Mesenchymal stem cell (in vitro differentiated cells and primary cell): ENCODE measurements at regions not wholly inside any gene's neighbourhood (a gene's known extent, or its start where the extent isn't known, plus 50 kb on each side); places are given as distances from the start of the nearest gene placed in this dataset.

Source experiments
- DNase-seq: peaks from one replicate; pipeline ENCODE4 v3.0.0-alpha.2; 2013
- H2AFZ ChIP-seq: one replicate; pipeline ENCODE4 v1.6.1; 2013; ENCODE audit warnings: low read depth, mild to moderate bottlenecking, control low read depth, inconsistent platforms, low read length, moderate library complexity
- H2AK5ac ChIP-seq: 2 replicates; pipeline ENCODE4 v1.6.1; 2013; ENCODE audit warnings: low read length, moderate library complexity, mild to moderate bottlenecking, inconsistent platforms; ENCODE audit not compliant: severe bottlenecking
- H2BK120ac ChIP-seq: one replicate; pipeline ENCODE4 v1.6.1; 2013; ENCODE audit warnings: low read depth, mild to moderate bottlenecking, inconsistent platforms, low read length, moderate library complexity
- H2BK12ac ChIP-seq, 2 experiments: one replicate each; pipeline ENCODE4 v1.6.1; 2013; ENCODE audit warnings: inconsistent platforms in 2 of 2, low read length in 2 of 2, mild to moderate bottlenecking in 2 of 2, moderate library complexity in 2 of 2, control low read depth in 1 of 2
- H2BK15ac ChIP-seq: one replicate; pipeline ENCODE4 v1.6.1; 2013; ENCODE audit warnings: mild to moderate bottlenecking, low read depth, inconsistent platforms; ENCODE audit not compliant: poor library complexity, severe bottlenecking
- H2BK5ac ChIP-seq: 2 replicates; pipeline ENCODE4 v1.6.1; 2013; ENCODE audit warnings: low read depth, mild to moderate bottlenecking, low read length, control low read depth, inconsistent platforms; ENCODE audit not compliant: poor library complexity, severe bottlenecking
- H3K14ac ChIP-seq, 2 experiments: one replicate each; pipeline ENCODE4 v1.6.1; 2013; ENCODE audit warnings: inconsistent platforms in 2 of 2, low read length in 2 of 2, control low read depth in 1 of 2, mild to moderate bottlenecking in 1 of 2, moderate library complexity in 1 of 2
- H3K18ac ChIP-seq, 2 experiments: one replicate each; pipeline ENCODE4 v1.6.1; 2013; ENCODE audit warnings: inconsistent platforms in 2 of 2, low read length in 2 of 2, control low read depth in 1 of 2, low read depth in 1 of 2, mild to moderate bottlenecking in 1 of 2
- H3K23ac ChIP-seq, 2 experiments: one replicate each; pipeline ENCODE4 v1.6.1; 2013; ENCODE audit warnings: inconsistent platforms in 2 of 2, low read length in 2 of 2, mild to moderate bottlenecking in 2 of 2, moderate library complexity in 2 of 2, control low read depth in 1 of 2
- H3K27ac ChIP-seq: 2 replicates; pipeline ENCODE4 v1.5.1; 2013; ENCODE audit warnings: mild to moderate bottlenecking, moderate library complexity, low read length, control low read depth, inconsistent platforms; ENCODE audit not compliant: poor library complexity, severe bottlenecking
- H3K27me3 ChIP-seq, 2 experiments: 2 replicates each; pipeline versions ENCODE4 v1.6.1 to v1.7.0; 2013; ENCODE audit warnings: low read length in 2 of 2, mild to moderate bottlenecking in 2 of 2, moderate library complexity in 2 of 2, control low read depth in 1 of 2, inconsistent platforms in 1 of 2; ENCODE audit not compliant: control insufficient read depth in 1 of 2, insufficient read depth in 1 of 2
- H3K36me3 ChIP-seq, 2 experiments: 2 replicates each; pipeline versions ENCODE4 v1.6.1 to v1.7.0; 2013; ENCODE audit warnings: low read length in 2 of 2, control low read depth in 1 of 2, inconsistent platforms in 1 of 2, low read depth in 1 of 2, mild to moderate bottlenecking in 1 of 2; ENCODE audit not compliant: insufficient read depth in 2 of 2, control insufficient read depth in 1 of 2
- H3K4ac ChIP-seq, 2 experiments: one replicate each; pipeline ENCODE4 v1.6.1; 2013; ENCODE audit warnings: inconsistent platforms in 2 of 2, low read length in 2 of 2, mild to moderate bottlenecking in 2 of 2, moderate library complexity in 2 of 2, control low read depth in 1 of 2, low read depth in 1 of 2
- H3K4me1 ChIP-seq: 2 replicates; pipeline ENCODE4 v1.6.1; 2013; ENCODE audit warnings: low read depth, low read length, control low read depth; ENCODE audit not compliant: control insufficient read depth, insufficient read depth
- H3K4me2 ChIP-seq: 2 replicates; pipeline ENCODE4 v1.6.1; 2013; ENCODE audit warnings: low read length, mild to moderate bottlenecking, inconsistent platforms; ENCODE audit not compliant: poor library complexity, severe bottlenecking
- H3K4me3 ChIP-seq, 2 experiments: 2 replicates each; pipeline versions ENCODE4 v1.5.1 to v1.7.0; 2013; ENCODE audit warnings: low read length in 2 of 2, mild to moderate bottlenecking in 2 of 2, control low read depth in 1 of 2, low read depth in 1 of 2; ENCODE audit not compliant: insufficient read depth in 1 of 2
- H3K79me1 ChIP-seq: replicated peaks from 2 replicates; pipeline ENCODE4 v1.6.1; 2013; ENCODE audit warnings: mild to moderate bottlenecking, control low read depth, low read length, inconsistent platforms; ENCODE audit not compliant: poor library complexity, severe bottlenecking
- H3K9ac ChIP-seq: 2 replicates; pipeline ENCODE4 v1.7.0; 2013; ENCODE audit warnings: mild to moderate bottlenecking, low read length, moderate library complexity
- H3K9me3 ChIP-seq: 2 replicates; pipeline ENCODE4 v1.7.0; 2013; ENCODE audit warnings: mild to moderate bottlenecking, low read length; ENCODE audit not compliant: control insufficient read depth
- H4K8ac ChIP-seq: one replicate; pipeline ENCODE4 v1.6.1; 2013; ENCODE audit warnings: inconsistent platforms, mild to moderate bottlenecking, low read length, moderate library complexity
- H4K91ac ChIP-seq: one replicate; pipeline ENCODE4 v1.6.1; 2013; ENCODE audit warnings: mild to moderate bottlenecking, low read length, inconsistent platforms
- WGBS: methylation state at CpG from one replicate; pipeline ENCODE4 v1.1.7; 2013; ENCODE audit warnings: mixed read lengths; 5-methylcytosine and 5-hydroxymethylcytosine counted together

DNA sequence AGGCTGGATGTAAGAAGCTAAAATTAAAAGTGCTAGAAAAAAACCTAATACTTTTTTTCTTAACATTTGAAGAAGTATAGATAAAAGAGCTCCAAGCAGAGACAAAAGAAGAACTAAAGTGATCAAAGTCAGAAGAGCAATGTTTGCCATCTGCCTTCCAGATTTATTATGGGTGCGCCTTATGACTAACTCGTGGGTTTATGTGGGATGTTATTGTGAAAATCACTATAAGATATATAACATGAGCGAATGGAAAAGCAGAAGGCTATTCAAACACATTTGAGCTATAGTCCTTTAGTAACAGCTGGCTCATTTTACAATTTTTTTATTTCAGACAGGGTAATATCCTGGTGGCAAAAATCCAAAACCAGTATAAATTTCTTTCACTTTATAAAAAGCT is 1040.7 kb downstream of the RAPGEF2 start:
- Histone ChIP-seq H3K23ac (no peak overlapping the region), H3K4me2 (no peak overlapping the region), H2BK5ac (no peak overlapping the region), H3K9ac (no peak overlapping the region), H3K4ac (no peak overlapping the region), H3K18ac (no peak overlapping the region), H3K36me3 (no peaks in the 10 kb centered on the region), H3K4me1 (no peaks in the 10 kb centered on the region), H4K8ac (no peak overlapping the region), H3K27ac (no peak overlapping the region), H2AK5ac (no peak overlapping the region), H2BK15ac (no peak overlapping the region), H3K4me3 (no peak overlapping the region), H3K79me1 (no peaks in the 10 kb centered on the region), H3K27me3 (no peaks in the 10 kb centered on the region), H2BK12ac (no peak overlapping the region), H2AFZ (no peak overlapping the region), H2BK120ac (no peak overlapping the region), H3K9me3 (peaks cover 3% of the 10 kb centered on the region), H4K91ac (no peak overlapping the region), H3K14ac (no peak overlapping the region)
- WGBS: 74% methylated on average over 2 of the region's 3 CpGs
- no peak for DNase-seq

- no peak overlapping the region for H2AFZ ChIP-seq
- no peaks in the 10 kb centered on the region for H3K4me1 ChIP-seq
- DNase-seq: no peak
- H3K36me3 ChIP-seq: peaks cover 0 to 2% of the 10 kb centered on the region in 2 experiments
- H3K4ac ChIP-seq: no peak overlapping the region
- no peak overlapping the region for H3K27ac ChIP-seq
- H3K18ac ChIP-seq: no peak overlapping the region
- no peak overlapping the region for H2BK120ac ChIP-seq
- peaks cover 19% of the 10 kb centered on the region for H3K9me3 ChIP-seq
- no peak overlapping the region for H3K23ac ChIP-seq
- H3K4me2 ChIP-seq: no peak overlapping the region
- H3K4me3 ChIP-seq: no peak overlapping the region
- H4K8ac ChIP-seq: peak overlapping the region; percentile 4
- H2BK15ac ChIP-seq: no peak overlapping the region
- H2BK5ac ChIP-seq: no peak overlapping the region
- H3K9ac ChIP-seq: no peak overlapping the region
- H2BK12ac ChIP-seq: no peak overlapping the region
- H2AK5ac ChIP-seq: no peak overlapping the region
- H3K79me1 ChIP-seq: no peaks in the 10 kb centered on the region
- no peaks in the 10 kb centered on the region for H3K27me3 ChIP-seq
- H3K14ac ChIP-seq: peak overlapping the region in 1 of 2 experiments; percentile 86
- H4K91ac ChIP-seq: no peak overlapping the region
- WGBS: 93% methylated on average over 15 of the region's 15 CpGs
These were observed 1056.6 kb downstream of the RAPGEF2 start for GRCh38 chr4:160159457-160159856.

DNA sequence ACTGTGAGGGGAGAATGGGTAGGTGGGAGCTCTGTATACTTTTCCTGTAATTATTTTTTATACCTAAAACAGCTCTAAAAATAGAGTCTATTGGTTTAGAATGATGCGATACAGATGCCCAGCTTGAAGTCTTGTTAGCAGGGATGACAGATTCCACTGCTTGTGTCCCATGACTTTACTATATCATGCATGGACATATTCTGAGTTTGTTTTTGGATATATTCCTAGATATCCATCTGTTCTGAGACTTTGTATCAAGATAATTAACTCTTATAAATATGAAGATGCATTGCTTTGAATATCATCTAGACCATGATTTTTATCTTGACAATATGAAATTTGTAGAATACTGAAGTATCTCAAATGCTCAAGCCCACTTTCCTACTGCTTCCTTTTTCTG is 1058.1 kb downstream of the RAPGEF2 start:
- H2AFZ ChIP-seq: no peak overlapping the region
- no peaks in the 10 kb centered on the region for H3K4me1 ChIP-seq
- no peak for DNase-seq
- peaks cover 19% of the 10 kb centered on the region for H3K9me3 ChIP-seq
- H2AK5ac ChIP-seq: no peak overlapping the region
- no peak overlapping the region for H3K23ac ChIP-seq
- no peak overlapping the region for H3K9ac ChIP-seq
- H3K14ac ChIP-seq: no peak overlapping the region
- no peaks in the 10 kb centered on the region for H3K27me3 ChIP-seq
- H3K27ac ChIP-seq: no peak overlapping the region
- H3K79me1 ChIP-seq: no peaks in the 10 kb centered on the region
- H3K36me3 ChIP-seq: peaks cover 0 to 2% of the 10 kb centered on the region in 2 experiments
- no peak overlapping the region for H3K18ac ChIP-seq
- H2BK15ac ChIP-seq: no peak overlapping the region
- no peak overlapping the region for H2BK120ac ChIP-seq
- H4K8ac ChIP-seq: no peak overlapping the region
- H2BK5ac ChIP-seq: no peak overlapping the region
- H4K91ac ChIP-seq: no peak overlapping the region
- H3K4me3 ChIP-seq: no peak overlapping the region
- H3K4me2 ChIP-seq: no peak overlapping the region
- WGBS: 100% methylated on average over 1 of the region's 1 CpG
- no peak overlapping the region for H3K4ac ChIP-seq
- H2BK12ac ChIP-seq: no peak overlapping the region

DNA sequence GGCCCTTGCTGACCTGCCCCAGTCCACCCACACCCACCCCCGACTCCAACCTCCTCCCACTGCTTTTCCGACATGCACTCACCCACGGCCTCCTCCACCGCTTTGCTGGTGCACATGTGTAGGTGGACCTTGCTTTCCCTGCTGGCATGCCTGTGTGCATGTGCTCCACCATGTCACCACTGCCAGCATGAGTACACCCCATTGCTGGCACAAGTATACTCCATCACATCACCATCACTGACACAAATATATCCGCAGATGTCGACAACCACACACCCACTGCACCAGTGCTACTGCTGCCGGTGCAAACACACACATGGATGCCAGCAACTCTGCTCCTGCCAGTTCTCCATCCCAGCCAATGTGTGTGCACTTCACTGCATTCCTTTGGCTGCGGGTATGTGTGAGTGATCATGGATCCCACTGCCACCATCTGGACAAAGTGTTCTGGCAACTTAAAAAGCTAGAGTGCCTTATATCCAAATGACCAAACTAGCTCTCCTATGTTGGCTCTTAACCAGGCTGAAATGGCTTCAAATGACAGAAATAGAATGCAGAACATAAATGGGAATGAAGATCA is 1072.3 kb downstream of the RAPGEF2 start:
- Histone ChIP-seq H2BK12ac (no peak overlapping the region), H4K8ac (no peak overlapping the region), H2BK15ac (no peak overlapping the region), H3K18ac (no peak overlapping the region), H3K23ac (no peak overlapping the region), H2AFZ (no peak overlapping the region), H3K9ac (no peak overlapping the region), H3K27me3 (no peaks in the 10 kb centered on the region), H3K4ac (no peak overlapping the region), H4K91ac (peak overlapping the region; percentile 63), H3K36me3 (no peaks in the 10 kb centered on the region), H3K14ac (no peak overlapping the region), H2BK5ac (no peak overlapping the region), H3K4me2 (no peak overlapping the region), H3K4me1 (no peaks in the 10 kb centered on the region), H3K9me3 (peaks cover 15% of the 10 kb centered on the region), H3K27ac (no peak overlapping the region), H2BK120ac (no peak overlapping the region), H2AK5ac (no peak overlapping the region), H3K79me1 (no peaks in the 10 kb centered on the region), H3K4me3 (no peak overlapping the region)
- WGBS: 83% methylated on average over 7 of the region's 8 CpGs
- no peak for DNase-seq
